Hepatocyte (in vitro differentiated cells): ENCODE measurements at regions not wholly inside any gene's neighbourhood (a gene's known extent, or its start where the extent isn't known, plus 50 kb on each side); places are given as distances from the start of the nearest gene placed in this dataset.
A peak's percentile ranks its signal among the peaks of the same experiment; 100 is the strongest.
"Not testable (repeated sequence)": the region's sequence is repeated elsewhere in the genome, so short reads cannot be mapped to it uniquely, and the experiment has no call there.

ENCODE experiments used
- DNase-seq: peaks from one replicate; pipeline ENCODE4 v3.0.0-alpha.2; 2016; ENCODE audit warnings: low spot score
- H2AFZ ChIP-seq: fragments of 200-600 bp; sonication (generic); 2 replicates; pipeline ENCODE4 v1.6.0; 2016; ENCODE audit warnings: antibody characterized with exemption, mild to moderate bottlenecking
- H3K27ac ChIP-seq: fragments of 200-600 bp; sonication (generic); 2 replicates; pipeline ENCODE4 v1.5.1; 2016; ENCODE audit warnings: mild to moderate bottlenecking
- H3K27me3 ChIP-seq: fragments of 200-600 bp; sonication (generic); 2 replicates; pipeline ENCODE4 v1.6.1; 2016
- H3K36me3 ChIP-seq: fragments of 200-600 bp; sonication (generic); replicated peaks from 2 replicates; pipeline ENCODE4 v1.5.1; 2016; ENCODE audit warnings: low read depth; ENCODE audit not compliant: insufficient read depth
- H3K4me1 ChIP-seq: fragments of 200-600 bp; sonication (generic); 2 replicates; pipeline ENCODE4 v1.5.1; 2016; ENCODE audit warnings: mild to moderate bottlenecking, moderate library complexity; ENCODE audit not compliant: insufficient read depth
- H3K4me2 ChIP-seq: fragments of 200-600 bp; sonication (generic); 2 replicates; pipeline ENCODE4 v1.6.0; 2016
- H3K4me3 ChIP-seq: fragments of 200-600 bp; sonication (generic); 2 replicates; pipeline ENCODE4 v1.5.1; 2016; ENCODE audit warnings: mild to moderate bottlenecking
- H3K79me2 ChIP-seq: fragments of 200-600 bp; sonication (generic); 2 replicates; pipeline ENCODE4 v1.6.0; 2017; ENCODE audit warnings: mild to moderate bottlenecking
- H3K9me2 ChIP-seq: fragments of 200-600 bp; sonication (generic); replicated peaks from 2 replicates; pipeline ENCODE4 v1.6.0; 2017; ENCODE audit warnings: mild to moderate bottlenecking; ENCODE audit not compliant: insufficient read depth
- H3K9me3 ChIP-seq: fragments of 200-600 bp; sonication (generic); 2 replicates; pipeline ENCODE4 v1.5.1; 2016; ENCODE audit warnings: low read depth, mild to moderate bottlenecking
- H4K20me1 ChIP-seq: fragments of 200-600 bp; sonication (generic); 2 replicates; pipeline ENCODE4 v1.6.0; 2016; ENCODE audit warnings: mild to moderate bottlenecking; ENCODE audit not compliant: insufficient read depth, poor library complexity, severe bottlenecking
- CTCF ChIP-seq: fragments of 200-600 bp; sonication (generic); IDR thresholded peaks from 2 replicates; pipeline ENCODE4 v1.5.1; 2016; ENCODE audit warnings: antibody characterized with exemption, mild to moderate bottlenecking; ENCODE audit not compliant: poor library complexity
- EZH2 ChIP-seq: fragments of 200-600 bp; sonication (generic); IDR thresholded peaks from 2 replicates; pipeline ENCODE4 v1.6.1; 2016; ENCODE audit warnings: antibody characterized with exemption, mild to moderate bottlenecking, borderline replicate concordance
- EZH2phosphoT487 ChIP-seq: fragments of 200-600 bp; sonication (generic); IDR thresholded peaks from one replicate; pipeline ENCODE4 v1.6.1; 2018; ENCODE audit warnings: antibody characterized with exemption, mild to moderate bottlenecking, low read depth, moderate library complexity; ENCODE audit not compliant: unreplicated experiment, severe bottlenecking
- WGBS: methylation state at CpG from one replicate; pipeline ENCODE4 v1.1.6; 2016; ENCODE audit warnings: low lambda C conversion rate; ENCODE audit errors: missing lambda C conversion rate; 5-methylcytosine and 5-hydroxymethylcytosine counted together

- TF ChIP-seq EZH2phosphoT487 (no peak), CTCF (no peak), EZH2 (no peak)
- Histone ChIP-seq H3K79me2 (no peaks in the 10 kb centered on the region), H3K9me3 (no peaks in the 10 kb centered on the region), H3K9me2 (no peaks in the 10 kb centered on the region), H3K36me3 (no peaks in the 10 kb centered on the region), H3K4me1 (no peaks in the 10 kb centered on the region), H3K27me3 (no peaks in the 10 kb centered on the region), H3K27ac (no peak overlapping the region), H3K4me3 (no peak overlapping the region), H2AFZ (no peak overlapping the region), H3K4me2 (no peak overlapping the region), H4K20me1 (no peaks in the 10 kb centered on the region)
- no peak for DNase-seq
- 76% methylated on average over 3 of the region's 3 CpGs for WGBS
Measured at GRCh38 chr17:51366866-51367265, 106.5 kb downstream of the UTP18 start.

- not testable (repeated sequence) for H3K4me2 ChIP-seq, H3K79me2 ChIP-seq, H3K36me3 ChIP-seq, H3K4me1 ChIP-seq, H3K9me3 ChIP-seq, H3K27ac ChIP-seq, H3K4me3 ChIP-seq, H3K27me3 ChIP-seq, DNase-seq, H2AFZ ChIP-seq, H4K20me1 ChIP-seq, H3K9me2 ChIP-seq
- 78% methylated on average over 1 of the region's 1 CpG for WGBS
Measured at GRCh38 chr17:51367836-51368235, 107.5 kb downstream of the UTP18 start.

GRCh38 chr17:51371732-51372151, 111.4 kb downstream of the UTP18 start:
- 26% methylated on average over 5 of the region's 5 CpGs for WGBS
- Histone ChIP-seq H3K79me2 (no peaks in the 10 kb centered on the region), H3K4me1 (no peaks in the 10 kb centered on the region), H3K4me2 (peak overlapping the region; percentile 22), H3K9me2 (no peaks in the 10 kb centered on the region), H2AFZ (peak overlapping the region; percentile 32), H4K20me1 (no peaks in the 10 kb centered on the region), H3K36me3 (no peaks in the 10 kb centered on the region), H3K9me3 (no peaks in the 10 kb centered on the region), H3K27me3 (no peaks in the 10 kb centered on the region), H3K4me3 (no peak overlapping the region), H3K27ac (no peak overlapping the region)
- peak; percentile 80 for TF ChIP-seq CTCF
- no peak for TF ChIP-seq EZH2
- peak; percentile 79 for DNase-seq

- Histone ChIP-seq H2AFZ (peak overlapping the region; percentile 32), H3K4me3 (no peak overlapping the region), H3K36me3 (no peaks in the 10 kb centered on the region), H3K79me2 (no peaks in the 10 kb centered on the region), H3K4me1 (no peaks in the 10 kb centered on the region), H3K9me2 (no peaks in the 10 kb centered on the region), H3K9me3 (no peaks in the 10 kb centered on the region), H3K27ac (no peak overlapping the region), H3K4me2 (no peak overlapping the region), H3K27me3 (no peaks in the 10 kb centered on the region), H4K20me1 (no peaks in the 10 kb centered on the region)
- TF ChIP-seq CTCF (no peak), EZH2 (no peak)
- WGBS = 62% methylated on average over 5 of the region's 5 CpGs
- DNase-seq = peak; percentile 29
Measured at GRCh38 chr17:51372345-51373004, 112.1 kb downstream of the UTP18 start.
